ENCODE measurements at regions not wholly inside any gene's neighbourhood (a gene's known extent, or its start where the extent isn't known, plus 50 kb on each side); places are given as distances from the start of the nearest gene placed in this dataset.

- TF ChIP-seq REST (IDR thresholded peaks at IDR 0.05; ENCODE audit: borderline replicate concordance): no peak
- no peak for TF ChIP-seq EP300 (conservative IDR thresholded peaks at IDR 0.05; ENCODE audit: poor library complexity, severe bottlenecking)
- TF ChIP-seq CTCF (IDR thresholded peaks at IDR 0.05; ENCODE audit: poor library complexity, severe bottlenecking): no peak
- no peak for TF ChIP-seq TAF1 (IDR thresholded peaks at IDR 0.05; ENCODE audit: low read depth)
These were observed 1153.7 kb upstream of the GOT2 start for GRCh38 chr16:59887856-59888255.

Data from neural cell (in vitro differentiated cells).